GM18502 (cell line): ENCODE measurements at regions not wholly inside any gene's neighbourhood (a gene's known extent, or its start where the extent isn't known, plus 50 kb on each side); places are given as distances from the start of the nearest gene placed in this dataset.

ENCODE experiments used
- ATAC-seq: cut with Tn5 transposase; IDR thresholded peaks from one replicate; pipeline ENCODE4 v1.9.1; 2021; ENCODE audit warnings: mild to moderate bottlenecking; ENCODE audit not compliant: unreplicated experiment, poor library complexity

- no peak for ATAC-seq
These were observed 146.8 kb downstream of the CYLD start for GRCh38 chr16:50888486-50889261.

- ATAC-seq, result no peak
These were observed 145.8 kb downstream of the CYLD start for GRCh38 chr16:50887500-50888298.

- no peak for ATAC-seq
These were observed 142.4 kb downstream of the CYLD start for GRCh38 chr16:50884066-50884860.

GRCh38 chr16:50881956-50882355 is 140.1 kb downstream of the CYLD start:
- ATAC-seq, result no peak

GRCh38 chr16:50881331-50881830 is 139.5 kb downstream of the CYLD start:
- no peak for ATAC-seq

- no peak for ATAC-seq
These were observed 139.0 kb downstream of the CYLD start for GRCh38 chr16:50880926-50881325.

GRCh38 chr16:50879873-50880695 is 138.2 kb downstream of the CYLD start:
- ATAC-seq, result no peak

- ATAC-seq, result no peak
These were observed 137.2 kb downstream of the CYLD start for GRCh38 chr16:50878966-50879615.

- ATAC-seq, result no peak
These were observed 136.7 kb downstream of the CYLD start for GRCh38 chr16:50878536-50878935.

GRCh38 chr16:50876263-50876662 is 134.4 kb downstream of the CYLD start:
- ATAC-seq, result no peak

- no peak for ATAC-seq
These were observed 126.7 kb downstream of the CYLD start for GRCh38 chr16:50868577-50868976.

GRCh38 chr16:50866806-50867205 is 124.9 kb downstream of the CYLD start:
- no peak for ATAC-seq

- no peak for ATAC-seq
These were observed 122.5 kb downstream of the CYLD start for GRCh38 chr16:50864386-50864785.

- no peak for ATAC-seq
These were observed 121.8 kb downstream of the CYLD start for GRCh38 chr16:50863644-50864144.

GRCh38 chr16:50862818-50863643 is 121.1 kb downstream of the CYLD start:
- no peak for ATAC-seq

- no peak for ATAC-seq
These were observed 120.1 kb downstream of the CYLD start for GRCh38 chr16:50861970-50862411.

GRCh38 chr16:50861451-50861850 is 119.6 kb downstream of the CYLD start:
- no peak for ATAC-seq
